Parathyroid adenoma (tissue), 2 donors: ENCODE measurements at regions not wholly inside any gene's neighbourhood (a gene's known extent, or its start where the extent isn't known, plus 50 kb on each side); places are given as distances from the start of the nearest gene placed in this dataset.

Experiments used
- H2AFZ ChIP-seq: fragments of 300-600 bp; sonication (generic); one replicate; pipeline ENCODE4 v1.7.0; 2017; ENCODE audit warnings: antibody characterized with exemption, mild to moderate bottlenecking
- H3K27ac ChIP-seq: fragments of 300-600 bp; sonication (generic); one replicate; pipeline ENCODE4 v1.7.0; 2017
- H3K27me3 ChIP-seq: fragments of 300-600 bp; sonication (generic); one replicate; pipeline ENCODE4 v1.7.0; 2017; ENCODE audit warnings: low read length; ENCODE audit not compliant: control insufficient read depth, insufficient read depth
- H3K36me3 ChIP-seq: fragments of 300-600 bp; sonication (generic); one replicate; pipeline ENCODE4 v1.7.0; 2017; ENCODE audit warnings: low read length; ENCODE audit not compliant: control insufficient read depth, insufficient read depth
- H3K4me1 ChIP-seq: fragments of 300-600 bp; sonication (generic); one replicate; pipeline ENCODE4 v1.7.0; 2017; ENCODE audit warnings: control low read depth
- H3K4me2 ChIP-seq: fragments of 300-600 bp; sonication (generic); one replicate; pipeline ENCODE4 v1.7.0; 2017; ENCODE audit warnings: low read length
- H3K4me3 ChIP-seq: fragments of 300-600 bp; sonication (generic); one replicate; pipeline ENCODE4 v1.7.0; 2017; ENCODE audit warnings: low read depth, low read length
- H3K79me2 ChIP-seq: fragments of 300-600 bp; sonication (generic); one replicate; pipeline ENCODE4 v1.7.0; 2017; ENCODE audit warnings: control low read depth
- H3K9ac ChIP-seq: fragments of 300-600 bp; sonication (generic); one replicate; pipeline ENCODE4 v1.7.0; 2017; ENCODE audit warnings: mild to moderate bottlenecking
- H3K9me3 ChIP-seq: fragments of 300-600 bp; sonication (generic); one replicate; pipeline ENCODE4 v1.7.0; 2017; ENCODE audit warnings: low read length; ENCODE audit not compliant: control insufficient read depth
- CTCF ChIP-seq: fragments of 300-600 bp; sonication (generic); IDR thresholded peaks from one replicate; pipeline ENCODE4 v1.7.0; 2017; ENCODE audit warnings: antibody characterized with exemption, mild to moderate bottlenecking
- donor health status: primary hyperparathyroidism.

GRCh38 chr4:114378305-114378903 lies 220.2 kb upstream of the UGT8 start:
- Histone ChIP-seq H3K4me1 (no peaks in the 10 kb centered on the region), H3K27me3 (no peaks in the 10 kb centered on the region), H3K27ac (no peak overlapping the region), H3K4me2 (no peak overlapping the region), H3K79me2 (no peaks in the 10 kb centered on the region), H3K36me3 (no peaks in the 10 kb centered on the region), H2AFZ (no peak overlapping the region), H3K9me3 (no peaks in the 10 kb centered on the region), H3K9ac (no peak overlapping the region), H3K4me3 (no peak overlapping the region)
- no peak for TF ChIP-seq CTCF

- H3K27ac ChIP-seq: no peak overlapping the region
- H3K4me1 ChIP-seq: no peaks in the 10 kb centered on the region
- H3K27me3 ChIP-seq: no peaks in the 10 kb centered on the region
- H3K36me3 ChIP-seq: no peaks in the 10 kb centered on the region
- H3K79me2 ChIP-seq: no peaks in the 10 kb centered on the region
- H3K4me2 ChIP-seq: no peak overlapping the region
- TF ChIP-seq CTCF: no peak
- H3K9me3 ChIP-seq: no peaks in the 10 kb centered on the region
- H3K4me3 ChIP-seq: no peak overlapping the region
- no peak overlapping the region for H2AFZ ChIP-seq
- no peak overlapping the region for H3K9ac ChIP-seq
Measured at GRCh38 chr4:114383067-114383466, 215.5 kb upstream of the UGT8 start.

- H3K4me3 ChIP-seq: no peak overlapping the region
- no peaks in the 10 kb centered on the region for H3K9me3 ChIP-seq
- no peaks in the 10 kb centered on the region for H3K4me1 ChIP-seq
- H3K9ac ChIP-seq: no peak overlapping the region
- no peak for TF ChIP-seq CTCF
- H3K27ac ChIP-seq: no peak overlapping the region
- no peak overlapping the region for H3K4me2 ChIP-seq
- no peaks in the 10 kb centered on the region for H3K79me2 ChIP-seq
- H2AFZ ChIP-seq: no peak overlapping the region
- H3K36me3 ChIP-seq: no peaks in the 10 kb centered on the region
- no peaks in the 10 kb centered on the region for H3K27me3 ChIP-seq
Measured at GRCh38 chr4:114383721-114384120, 214.9 kb upstream of the UGT8 start.

GRCh38 chr4:114384629-114385028 lies 214.0 kb upstream of the UGT8 start:
- Histone ChIP-seq H3K4me1 (no peaks in the 10 kb centered on the region), H3K4me3 (no peak overlapping the region), H3K27ac (no peak overlapping the region), H3K36me3 (no peaks in the 10 kb centered on the region), H3K4me2 (no peak overlapping the region), H3K9me3 (no peaks in the 10 kb centered on the region), H3K27me3 (no peaks in the 10 kb centered on the region), H3K79me2 (no peaks in the 10 kb centered on the region), H2AFZ (no peak overlapping the region), H3K9ac (no peak overlapping the region)
- TF ChIP-seq CTCF: no peak

GRCh38 chr4:114385195-114385985 lies 213.2 kb upstream of the UGT8 start:
- Histone ChIP-seq H3K79me2 (no peaks in the 10 kb centered on the region), H3K4me1 (no peaks in the 10 kb centered on the region), H3K36me3 (no peaks in the 10 kb centered on the region), H3K27ac (no peak overlapping the region), H3K9ac (no peak overlapping the region), H2AFZ (no peak overlapping the region), H3K4me3 (no peak overlapping the region), H3K27me3 (no peaks in the 10 kb centered on the region), H3K4me2 (no peak overlapping the region), H3K9me3 (no peaks in the 10 kb centered on the region)
- TF ChIP-seq CTCF: no peak
